DMS153 treated with DMSO at 0.1 percent for 48 hours (cell line): ENCODE measurements at regions not wholly inside any gene's neighbourhood (a gene's known extent, or its start where the extent isn't known, plus 50 kb on each side); places are given as distances from the start of the nearest gene placed in this dataset.
A peak's percentile ranks its signal among the peaks of the same experiment; 100 is the strongest.

Experiments used
- DNase-seq: peaks from one replicate; lab custom pipeline; 2025; ENCODE audit not compliant: unreplicated experiment; lab: John Stamatoyannopoulos, UW

DNA sequence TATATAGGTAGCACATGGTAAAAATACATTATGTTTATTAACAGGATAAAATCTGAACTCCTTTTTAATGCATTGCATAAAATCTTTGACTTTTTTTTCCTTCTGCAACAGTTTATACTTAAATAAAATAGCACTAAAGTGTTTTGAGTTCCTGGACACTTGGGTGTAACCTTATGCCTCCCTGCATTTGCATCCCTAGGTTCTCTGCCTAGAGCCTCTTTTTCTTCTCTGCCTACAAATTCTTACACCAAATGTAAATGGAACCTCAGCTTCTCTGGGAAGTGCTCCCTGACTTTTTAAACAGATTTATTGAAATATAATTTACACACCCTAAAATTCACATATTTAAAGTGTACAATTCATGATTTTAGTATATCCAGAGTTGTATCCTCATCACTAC lies 1017.6 kb downstream of the CNTNAP5 start:
- DNase-seq, result no peak

DNA sequence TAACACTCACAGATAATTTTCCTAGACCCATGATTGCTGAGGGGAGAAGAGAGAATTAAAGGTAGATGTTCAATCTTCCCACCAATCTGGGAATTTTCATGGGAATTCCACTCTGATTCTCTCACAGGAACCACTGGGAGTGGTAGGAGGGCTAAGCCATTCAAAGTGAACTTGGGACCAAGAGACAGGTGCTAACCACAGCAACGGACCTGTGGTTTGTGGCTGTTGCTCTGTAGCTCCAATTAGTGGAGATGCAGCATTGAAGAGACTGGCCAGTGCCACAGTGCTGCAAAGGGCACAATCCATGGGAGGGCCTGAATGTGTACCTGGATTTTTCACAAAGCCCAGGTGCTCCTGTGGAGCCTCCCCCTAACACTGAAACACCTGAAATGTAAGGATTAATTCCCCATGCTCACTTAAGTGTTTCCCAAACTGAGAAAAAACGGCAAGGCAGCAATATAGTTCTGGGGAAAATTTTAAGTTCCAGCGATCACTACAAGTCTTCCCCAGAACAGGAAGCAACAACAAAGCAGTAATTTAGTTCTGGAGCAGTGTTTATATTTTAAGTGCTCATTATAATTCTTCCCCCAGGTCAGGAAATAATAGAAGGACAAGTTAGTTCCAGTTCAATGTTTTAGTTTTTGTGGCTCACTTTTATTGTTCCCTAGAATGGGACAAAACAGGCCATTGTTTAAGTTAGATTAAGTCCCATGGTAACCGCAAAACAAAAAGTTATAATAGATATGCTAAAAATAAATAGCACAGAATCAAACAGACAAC lies 1045.8 kb downstream of the CNTNAP5 start:
- no peak for DNase-seq

DNA sequence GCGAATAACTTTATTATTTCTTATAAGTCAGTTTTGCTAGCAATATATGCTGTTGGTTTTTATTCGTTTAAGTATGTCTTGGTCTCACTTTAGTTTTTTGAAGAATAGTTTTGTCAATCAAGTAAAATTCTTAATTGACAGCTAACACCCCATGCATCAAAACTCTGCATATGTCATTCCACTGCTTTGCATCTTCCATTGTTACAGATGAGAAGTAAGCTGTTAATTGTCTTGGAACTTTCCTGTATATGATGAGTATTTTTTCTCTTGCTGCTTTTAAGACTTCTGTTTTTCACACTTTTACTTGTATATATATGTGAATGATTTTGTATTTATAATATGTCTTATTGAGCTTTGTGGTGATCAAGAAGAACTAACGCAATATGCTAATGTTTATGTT lies 1048.4 kb downstream of the CNTNAP5 start:
- DNase-seq, result no peak

DNA sequence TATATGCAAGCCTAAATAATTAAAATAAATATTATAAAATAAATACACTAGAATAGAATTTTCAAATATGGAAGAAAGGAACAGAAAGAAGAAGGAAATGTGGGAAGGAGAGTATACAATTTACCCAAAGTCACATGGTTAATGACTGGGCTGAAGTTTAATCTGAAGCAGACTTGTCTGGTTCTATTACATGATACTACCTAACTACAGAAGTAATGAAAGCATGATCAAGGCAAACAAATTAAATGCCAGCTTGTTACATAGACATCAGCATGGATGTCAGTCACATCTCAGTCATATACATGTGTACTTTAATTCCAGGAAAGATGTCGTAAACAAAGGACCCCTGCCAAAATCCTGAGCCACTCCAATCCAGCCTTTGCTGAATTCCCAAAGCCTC lies 1060.8 kb downstream of the CNTNAP5 start:
- DNase-seq, result peak; percentile 37

DNA sequence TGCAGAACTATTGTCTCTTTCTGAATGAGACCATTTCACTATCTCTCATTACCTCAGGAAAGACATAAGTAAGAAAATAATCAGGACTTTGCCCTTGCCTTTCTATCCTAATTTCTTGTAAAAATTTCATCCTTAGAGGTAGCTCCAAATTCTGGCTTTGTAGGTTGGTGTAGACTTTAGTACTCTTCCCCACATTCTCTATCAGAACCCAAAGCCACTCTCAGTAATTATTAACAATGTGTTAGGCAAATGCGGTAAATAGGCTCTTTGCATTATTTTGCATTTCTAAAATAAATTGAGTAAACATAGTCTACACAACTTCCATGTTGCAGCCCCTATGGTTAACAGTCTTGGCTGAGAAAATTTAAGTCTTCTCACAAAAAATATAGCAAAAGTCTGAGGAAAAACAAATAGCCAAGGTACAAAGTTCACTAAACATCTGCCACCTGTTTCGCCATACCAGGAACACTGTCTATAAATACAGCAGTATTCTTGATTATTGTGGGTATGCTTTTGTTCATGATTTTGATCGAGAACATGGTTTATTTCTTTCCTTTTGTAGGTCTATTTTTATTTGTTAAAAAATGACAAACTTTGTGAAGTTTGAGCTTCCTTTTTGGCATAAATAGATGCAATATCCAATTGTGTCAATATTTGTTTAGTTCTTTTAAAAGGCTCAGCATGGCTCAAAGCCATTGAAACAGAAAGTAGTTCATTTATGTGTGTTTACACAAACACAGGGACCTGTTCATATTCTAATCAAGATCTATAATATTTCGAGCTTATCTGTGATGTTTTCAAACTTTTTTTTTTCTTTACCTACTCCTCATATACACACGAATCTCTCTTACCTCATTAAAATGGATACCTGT lies 1061.5 kb downstream of the CNTNAP5 start:
- peak; percentile 9 for DNase-seq

DNA sequence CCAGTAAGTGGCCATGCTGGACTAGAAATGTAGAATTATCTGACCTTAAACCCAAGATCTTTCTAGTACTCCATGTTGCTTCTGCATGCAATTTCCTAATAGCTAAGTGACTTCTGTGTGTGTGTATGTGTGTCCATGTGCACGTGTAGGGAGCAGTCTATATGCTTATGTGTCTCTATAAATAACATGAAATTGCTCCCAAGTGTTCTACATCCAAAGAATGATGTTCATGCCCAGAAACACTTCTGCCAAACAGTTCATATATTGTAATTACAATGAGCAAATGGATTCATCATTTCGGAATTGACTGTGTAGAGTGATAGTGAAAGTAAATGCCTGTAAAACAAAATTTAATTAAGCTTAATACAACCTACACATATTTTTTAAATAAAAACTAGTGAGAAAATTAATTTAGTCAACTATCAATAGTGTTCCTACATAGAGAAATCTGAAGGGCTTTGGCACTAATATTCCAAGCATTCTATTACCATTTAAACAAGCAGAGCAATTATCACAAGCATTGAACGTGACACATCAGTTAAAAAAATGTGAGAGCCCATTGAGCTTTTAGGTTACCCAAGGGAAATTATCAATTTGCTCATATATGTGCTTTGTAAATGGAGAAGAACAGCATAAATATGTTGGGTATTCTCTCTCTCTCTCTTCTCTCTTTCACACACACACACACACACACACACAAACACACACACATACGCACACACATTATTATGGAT lies 1067.4 kb downstream of the CNTNAP5 start:
- no peak for DNase-seq

DNA sequence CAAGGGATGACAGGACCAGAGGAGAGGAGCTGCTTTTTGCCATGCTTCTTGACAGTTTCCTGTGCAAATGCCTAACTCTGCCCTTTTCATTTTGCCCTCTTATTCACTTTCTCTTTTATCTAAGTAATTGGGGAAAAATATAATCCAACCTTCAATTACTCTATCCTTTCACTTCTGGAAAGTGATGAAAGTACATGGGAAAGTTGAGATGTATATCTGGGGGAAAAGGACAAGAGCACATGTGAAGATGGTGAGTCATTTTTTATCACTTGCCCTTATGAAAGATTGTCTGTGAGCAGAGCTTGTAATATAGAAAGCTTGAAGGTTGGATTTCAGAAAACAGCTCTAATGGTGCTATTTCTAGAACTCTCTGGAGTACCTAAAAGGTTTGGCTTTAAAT lies 1070.7 kb downstream of the CNTNAP5 start:
- no peak for DNase-seq

DNA sequence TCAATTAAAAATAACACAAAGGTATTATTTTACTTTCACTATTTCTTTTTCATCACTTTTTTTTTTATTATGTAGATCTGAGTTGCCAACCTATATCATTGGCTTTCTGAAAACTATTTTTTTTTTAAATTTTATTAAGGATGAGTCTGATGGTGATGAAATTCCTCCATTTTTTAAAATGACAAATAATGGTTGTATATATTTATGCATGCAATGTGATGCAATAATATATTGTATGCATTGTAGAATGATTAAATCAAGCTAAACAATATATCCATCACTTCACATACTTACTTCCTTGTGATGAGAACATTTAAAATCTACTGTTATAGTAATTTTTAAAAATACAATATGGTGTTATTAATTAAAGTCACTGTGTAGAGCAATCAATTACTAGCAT lies 1081.6 kb downstream of the CNTNAP5 start:
- DNase-seq, result no peak

DNA sequence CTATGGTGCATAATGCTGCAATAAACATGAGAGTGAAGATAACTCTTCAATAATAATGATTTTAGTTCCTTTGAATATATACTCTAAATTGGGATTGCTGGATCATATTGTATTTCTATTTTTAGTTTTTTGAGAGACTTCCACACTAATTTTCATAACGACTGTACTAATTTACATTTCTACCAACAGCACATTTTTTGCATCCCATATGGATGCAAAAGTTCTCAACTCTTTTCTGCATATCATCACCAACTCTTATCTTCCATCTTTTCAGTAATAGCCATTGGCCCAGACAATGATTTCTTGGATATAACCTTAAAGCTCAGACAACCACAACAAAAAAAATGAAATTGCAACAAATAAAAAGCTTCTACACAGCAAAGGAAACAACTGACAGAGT lies 1082.4 kb downstream of the CNTNAP5 start:
- no peak for DNase-seq

DNA sequence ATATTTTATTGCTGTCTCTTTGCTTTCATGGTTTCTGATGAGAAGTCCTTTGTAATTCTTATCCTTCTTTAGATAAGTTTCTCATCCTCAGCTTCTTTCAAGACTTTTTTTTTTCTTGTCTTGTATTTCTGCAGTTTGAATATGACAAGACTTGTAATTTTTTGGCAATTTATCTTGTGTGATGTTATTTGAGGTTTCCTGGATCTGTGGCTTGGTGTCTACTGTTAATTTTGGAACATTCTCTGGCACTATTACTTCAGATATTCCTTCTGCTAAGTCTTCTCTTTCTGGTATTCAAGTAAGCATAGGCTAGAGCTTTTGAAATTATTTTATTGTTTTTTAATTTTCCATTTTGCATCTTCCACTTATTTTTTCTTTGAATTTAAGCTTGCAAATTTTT lies 1083.2 kb downstream of the CNTNAP5 start:
- DNase-seq, result no peak

DNA sequence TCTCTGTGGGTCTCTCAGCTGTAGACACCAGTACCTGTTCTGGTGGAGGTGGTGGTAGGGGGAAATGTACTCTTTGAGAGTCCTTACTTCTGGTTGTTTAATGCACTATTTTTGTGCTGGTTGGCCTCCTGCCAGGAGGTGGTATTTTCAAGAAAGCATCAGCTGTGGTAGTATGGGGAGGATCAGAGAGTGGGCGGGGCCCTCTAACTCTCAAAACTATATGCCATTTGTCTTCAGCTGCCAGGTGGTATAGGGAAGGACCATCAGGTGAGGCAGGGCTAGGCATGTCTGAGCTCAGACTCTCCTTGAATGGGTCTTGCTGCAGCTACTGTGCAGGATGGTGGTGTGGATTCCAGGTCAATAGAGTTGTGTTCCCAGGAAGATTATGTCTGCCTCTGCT lies 1100.8 kb downstream of the CNTNAP5 start:
- no peak for DNase-seq

DNA sequence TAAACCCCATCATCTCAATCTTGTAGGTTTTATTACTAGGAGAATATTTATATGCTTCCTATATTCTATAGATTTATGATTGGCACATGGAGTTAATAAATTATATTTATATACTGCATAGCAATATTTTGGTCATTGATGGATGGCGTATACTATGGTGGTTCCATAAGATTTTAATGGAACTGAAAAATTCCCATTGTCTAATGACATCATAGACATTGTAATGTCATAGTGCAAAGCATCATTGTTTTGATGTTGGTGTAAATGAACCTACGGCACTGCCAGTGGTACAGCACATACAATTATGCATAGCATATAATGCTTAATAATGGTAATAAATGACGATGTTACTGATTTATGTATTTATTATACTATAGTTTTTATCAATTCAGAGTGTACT lies 1135.9 kb downstream of the CNTNAP5 start:
- no peak for DNase-seq

DNA sequence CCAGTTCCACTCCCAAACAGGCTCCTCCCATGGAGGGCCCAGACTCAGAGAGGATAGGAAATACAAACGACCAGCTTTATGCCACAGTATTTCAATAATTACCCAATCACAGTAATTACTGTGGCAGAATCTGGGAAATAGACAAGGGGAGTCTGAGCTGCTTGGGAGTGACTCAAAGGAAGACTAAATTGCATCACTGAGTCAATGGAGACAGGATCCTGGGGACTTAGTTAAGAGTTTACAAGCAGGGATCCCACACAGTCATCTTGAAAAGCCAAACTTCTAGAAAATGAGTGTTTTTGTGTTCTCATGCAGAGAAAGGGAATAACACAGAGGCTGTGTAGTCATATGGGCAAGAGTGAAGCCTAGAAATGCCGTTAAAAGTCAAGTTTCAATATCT lies 1142.1 kb downstream of the CNTNAP5 start:
- DNase-seq, result no peak

DNA sequence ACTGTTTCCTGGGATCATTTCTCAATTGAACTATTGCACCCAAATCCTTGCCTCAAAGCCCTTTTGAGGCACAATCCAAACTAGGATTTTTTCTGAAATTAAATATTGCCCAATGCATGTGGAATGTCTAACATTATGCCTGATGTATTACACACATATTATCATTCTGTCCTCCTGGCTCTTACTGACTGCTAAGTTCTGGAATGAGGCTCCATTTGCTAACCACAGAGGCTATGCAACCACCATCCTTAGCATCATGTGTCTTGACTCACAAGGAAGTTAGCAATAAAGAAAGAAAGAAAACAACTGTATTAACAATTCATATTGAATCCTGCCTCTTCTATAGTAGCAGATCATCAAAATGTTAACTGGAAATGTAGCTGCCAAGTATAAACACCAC lies 1142.7 kb downstream of the CNTNAP5 start:
- no peak for DNase-seq

DNA sequence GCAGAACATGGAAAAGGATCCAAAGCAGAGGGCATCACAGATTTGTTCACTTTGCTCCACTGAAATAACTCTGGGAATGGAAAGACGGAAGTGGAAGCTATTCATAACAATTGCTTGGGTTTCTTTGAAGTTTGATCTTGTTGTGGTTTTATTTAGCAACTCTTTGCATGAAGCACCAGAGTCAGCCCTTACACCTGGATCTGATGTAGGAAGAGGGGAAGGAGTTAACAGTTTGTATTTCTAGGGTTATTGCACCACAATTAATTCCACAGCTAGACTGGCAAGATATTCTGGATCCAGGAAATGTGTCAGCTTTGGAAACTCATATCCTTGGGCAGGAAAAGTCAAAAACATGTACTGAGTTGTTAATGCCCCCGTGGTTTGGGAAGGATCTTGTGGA lies 1143.4 kb downstream of the CNTNAP5 start:
- DNase-seq, result no peak

DNA sequence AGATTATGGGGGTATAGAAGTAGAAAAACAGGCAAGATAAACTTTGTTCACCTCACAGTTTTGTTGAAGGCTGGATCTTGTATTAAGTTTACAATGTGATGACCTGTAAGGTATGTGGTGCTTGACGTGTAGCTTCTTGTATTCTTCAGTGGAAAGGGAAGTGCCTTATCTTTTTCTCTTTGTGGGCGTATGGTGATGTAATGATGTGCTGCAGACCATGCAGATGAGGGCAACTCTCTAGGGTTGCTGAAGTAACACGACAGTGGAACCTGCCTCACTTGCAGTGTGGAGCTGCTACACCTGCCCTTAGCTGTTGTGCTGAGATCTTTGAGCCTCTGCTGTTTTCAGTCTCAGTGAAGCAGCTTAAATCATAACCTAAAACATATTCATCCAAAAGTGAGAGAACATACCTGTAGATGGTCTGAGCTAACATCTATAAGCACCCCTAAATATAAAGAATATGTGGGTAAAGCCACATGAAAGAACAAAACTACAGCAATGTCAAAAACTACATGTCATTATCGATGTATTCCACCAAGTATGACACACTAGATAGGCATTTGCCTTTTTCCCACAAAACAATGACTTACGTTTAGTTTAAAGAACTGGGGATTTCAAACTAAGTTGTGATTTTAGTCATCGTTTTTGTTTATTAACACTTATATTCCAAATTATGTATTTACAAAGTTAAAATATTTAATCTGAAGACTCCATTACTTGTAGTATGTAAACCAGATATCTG lies 1144.1 kb downstream of the CNTNAP5 start:
- DNase-seq, result no peak

DNA sequence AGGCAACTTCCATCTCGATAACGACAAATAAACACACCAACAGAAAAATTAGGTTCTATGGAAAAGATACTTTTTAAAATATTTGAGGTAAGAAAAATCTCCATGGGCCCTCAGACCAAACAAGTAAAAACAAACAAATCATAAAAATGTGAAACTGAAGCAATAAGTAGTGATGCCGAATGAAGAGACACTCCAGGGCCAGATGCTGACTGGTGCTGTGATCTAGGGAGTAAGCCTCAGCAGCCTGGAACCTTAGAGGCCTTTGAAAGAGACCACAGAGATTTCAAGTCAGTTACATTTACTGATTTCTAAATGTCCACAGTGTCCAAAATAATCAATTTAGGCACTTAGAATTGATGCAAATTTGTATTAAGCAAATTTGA lies 1144.7 kb downstream of the CNTNAP5 start:
- no peak for DNase-seq

DNA sequence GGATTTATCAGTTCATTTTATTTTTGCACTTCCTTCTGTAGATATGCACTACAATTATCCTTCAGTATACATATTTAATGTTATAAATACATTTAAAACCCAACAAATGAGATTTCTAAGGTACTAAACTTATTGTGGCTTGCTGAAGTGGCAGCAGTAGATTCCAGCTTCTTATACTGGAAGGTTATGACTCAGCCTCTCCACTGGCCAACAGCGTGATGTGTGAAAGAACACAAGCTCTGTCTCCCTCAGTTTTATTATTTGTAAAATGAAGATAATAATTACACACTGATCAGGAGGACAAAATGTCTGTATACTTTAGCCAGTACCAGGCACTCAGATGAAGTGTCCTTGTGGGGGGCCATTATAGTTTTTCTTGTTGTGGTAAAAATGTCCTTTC lies 1147.1 kb downstream of the CNTNAP5 start:
- no peak for DNase-seq

DNA sequence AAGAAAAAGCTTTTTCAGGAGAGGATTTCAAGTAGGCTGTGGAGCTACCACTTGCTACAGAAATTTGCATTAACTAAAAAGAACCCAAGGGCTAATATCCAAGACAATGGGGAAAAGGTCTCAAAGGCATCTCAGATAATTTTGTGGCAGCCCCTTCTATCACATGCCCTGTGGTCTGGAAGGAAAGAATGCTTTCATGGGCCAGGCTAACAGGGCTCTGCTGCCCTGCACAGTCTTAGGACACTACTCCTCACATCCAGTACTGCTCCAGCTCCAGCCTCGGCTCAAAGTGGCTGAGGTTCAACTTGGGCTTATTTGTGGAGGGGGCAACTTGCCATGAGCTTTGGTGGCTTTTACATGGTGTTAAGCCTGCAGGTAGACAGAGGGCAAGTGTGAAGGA lies 1150.3 kb downstream of the CNTNAP5 start:
- DNase-seq, result no peak

DNA sequence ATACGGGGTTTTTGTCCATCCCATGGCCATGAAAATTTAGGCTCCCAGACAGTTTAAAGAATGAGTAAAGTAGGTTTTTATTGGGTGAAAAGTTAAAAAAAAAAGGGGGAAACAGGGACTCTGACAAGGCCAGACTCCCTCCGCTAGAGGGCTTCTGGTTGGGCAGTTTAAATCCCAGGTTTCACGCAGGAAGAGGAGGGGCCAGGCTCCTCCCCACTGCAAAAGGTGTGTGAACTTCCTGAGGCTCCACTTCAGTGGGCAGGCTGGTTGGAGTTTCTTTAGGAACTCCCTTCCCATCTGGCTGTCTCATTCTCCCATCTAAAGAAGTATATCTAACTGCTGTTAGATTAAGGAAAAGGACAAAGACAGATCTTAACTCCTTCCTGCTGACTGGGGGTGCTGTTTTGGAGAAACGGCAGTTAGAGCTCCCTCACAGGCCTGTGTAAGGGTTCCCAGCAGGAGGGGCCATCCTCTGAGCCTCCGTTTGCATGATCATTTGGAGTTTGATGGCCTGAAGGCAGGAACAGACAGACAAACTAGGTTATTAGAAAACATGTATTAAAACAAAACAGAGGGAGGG lies 1160.7 kb downstream of the CNTNAP5 start:
- no peak for DNase-seq

DNA sequence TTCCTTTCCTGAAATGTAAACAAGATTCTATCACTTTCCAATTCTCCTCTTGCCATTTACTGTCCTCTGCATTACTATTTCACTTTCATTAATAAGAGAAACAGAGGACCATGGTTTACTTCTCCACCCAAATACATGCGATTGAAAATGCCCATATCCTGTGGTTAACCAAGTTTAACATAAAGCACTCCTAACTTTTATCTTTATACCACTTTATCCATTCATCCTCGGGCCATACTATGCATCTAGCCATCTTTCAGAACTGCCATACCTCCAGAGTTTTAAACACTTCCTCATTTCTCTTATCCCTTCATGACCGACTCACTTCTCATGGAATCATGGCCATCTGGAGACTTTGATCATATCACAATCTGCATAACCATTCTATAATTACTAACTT lies 1182.3 kb downstream of the CNTNAP5 start:
- DNase-seq, result no peak
